NCI-H2029 (cell line): ENCODE measurements at regions not wholly inside any gene's neighbourhood (a gene's known extent, or its start where the extent isn't known, plus 50 kb on each side); places are given as distances from the start of the nearest gene placed in this dataset.
"Not testable (repeated sequence)": the region's sequence is repeated elsewhere in the genome, so short reads cannot be mapped to it uniquely, and the experiment has no call there.

Experiments
- DNase-seq: peaks from one replicate; lab custom pipeline; 2025; lab: John Stamatoyannopoulos, UW

- DNase-seq, result no peak
Observed at GRCh38 chr9:26237256-26237655, 559.0 kb upstream of the TUSC1 start.

- no peak for DNase-seq
Observed at GRCh38 chr9:26234865-26235264, 556.6 kb upstream of the TUSC1 start.

GRCh38 chr9:26231391-26231790 is 553.1 kb upstream of the TUSC1 start:
- DNase-seq, result no peak

GRCh38 chr9:26229324-26230054 is 551.2 kb upstream of the TUSC1 start:
- DNase-seq, result no peak

GRCh38 chr9:26228273-26228672 is 550.0 kb upstream of the TUSC1 start:
- DNase-seq, result no peak

- no peak for DNase-seq
Observed at GRCh38 chr9:26221290-26221689, 543.0 kb upstream of the TUSC1 start.

GRCh38 chr9:26220367-26220766 is 542.1 kb upstream of the TUSC1 start:
- DNase-seq, result no peak

- no peak for DNase-seq
Observed at GRCh38 chr9:26219961-26220360, 541.7 kb upstream of the TUSC1 start.

GRCh38 chr9:26216702-26217101 is 538.5 kb upstream of the TUSC1 start:
- no peak for DNase-seq

GRCh38 chr9:26214713-26215444 is 536.6 kb upstream of the TUSC1 start:
- not testable (repeated sequence) for DNase-seq

- DNase-seq, result no peak
Observed at GRCh38 chr9:26210338-26210851, 532.2 kb upstream of the TUSC1 start.

GRCh38 chr9:26205261-26205660 is 527.0 kb upstream of the TUSC1 start:
- DNase-seq, result no peak

GRCh38 chr9:26193237-26193636 is 515.0 kb upstream of the TUSC1 start:
- DNase-seq, result no peak

GRCh38 chr9:26191711-26192110 is 513.5 kb upstream of the TUSC1 start:
- DNase-seq, result no peak

- DNase-seq, result no peak
Observed at GRCh38 chr9:26181836-26182235, 503.6 kb upstream of the TUSC1 start.

- DNase-seq, result no peak
Observed at GRCh38 chr9:26176628-26177027, 498.4 kb upstream of the TUSC1 start.

GRCh38 chr9:26175264-26175663 is 497.0 kb upstream of the TUSC1 start:
- DNase-seq, result no peak

- DNase-seq, result no peak
Observed at GRCh38 chr9:26172301-26172700, 494.1 kb upstream of the TUSC1 start.

- no peak for DNase-seq
Observed at GRCh38 chr9:26171691-26172090, 493.4 kb upstream of the TUSC1 start.

- no peak for DNase-seq
Observed at GRCh38 chr9:26170190-26170589, 491.9 kb upstream of the TUSC1 start.

GRCh38 chr9:26169708-26170107 is 491.5 kb upstream of the TUSC1 start:
- DNase-seq, result no peak

GRCh38 chr9:26166537-26166936 is 488.3 kb upstream of the TUSC1 start:
- DNase-seq, result no peak

GRCh38 chr9:26165426-26165825 is 487.2 kb upstream of the TUSC1 start:
- DNase-seq, result no peak
